GM12875 (cell line): ENCODE measurements at regions not wholly inside any gene's neighbourhood (a gene's known extent, or its start where the extent isn't known, plus 50 kb on each side); places are given as distances from the start of the nearest gene placed in this dataset.

Experiments
- H3K4me3 ChIP-seq: one replicate; pipeline ENCODE4 v1.5.1; 2011; ENCODE audit warnings: low read depth, low read length, control low read depth
- CTCF ChIP-seq: IDR thresholded peaks from 2 replicates; pipeline ENCODE4 v1.5.1; 2011; ENCODE audit warnings: low read depth, mild to moderate bottlenecking, control low read depth, inconsistent platforms, low read length, moderate library complexity, borderline replicate concordance; ENCODE audit not compliant: insufficient read depth

GRCh38 chr5:5965132-5965531, 413.2 kb downstream of the MED10 start:
- H3K4me3 ChIP-seq: no peak overlapping the region
- no peak for TF ChIP-seq CTCF

GRCh38 chr5:5964347-5964746, 414.0 kb downstream of the MED10 start:
- no peak overlapping the region for H3K4me3 ChIP-seq
- no peak for TF ChIP-seq CTCF

GRCh38 chr5:5957737-5958136, 420.6 kb downstream of the MED10 start:
- no peak for TF ChIP-seq CTCF

GRCh38 chr5:5954275-5954598, 424.1 kb downstream of the MED10 start:
- no peak for TF ChIP-seq CTCF
- H3K4me3 ChIP-seq: no peak overlapping the region

More at GRCh38 chr5:5957737-5958136, 420.6 kb downstream of the MED10 start:
- H3K4me3 ChIP-seq: no peak overlapping the region

GRCh38 chr5:5953584-5954274, 424.6 kb downstream of the MED10 start:
- H3K4me3 ChIP-seq: no peak overlapping the region
- TF ChIP-seq CTCF: no peak

- no peak for TF ChIP-seq CTCF
These were observed 426.4 kb downstream of the MED10 start for GRCh38 chr5:5951953-5952352.

GRCh38 chr5:5950658-5951057, 427.7 kb downstream of the MED10 start:
- no peak for TF ChIP-seq CTCF
- no peak overlapping the region for H3K4me3 ChIP-seq

More at GRCh38 chr5:5951953-5952352, 426.4 kb downstream of the MED10 start:
- H3K4me3 ChIP-seq: no peak overlapping the region
